WTC11 (cell line): ENCODE measurements at regions not wholly inside any gene's neighbourhood (a gene's known extent, or its start where the extent isn't known, plus 50 kb on each side); places are given as distances from the start of the nearest gene placed in this dataset.

Source experiments
- CREM ChIP-seq: sonication (generic); formaldehyde crosslinking; IDR thresholded peaks from 2 replicates; pipeline ENCODE4 v1.8.1; 2022; ENCODE audit warnings: mild to moderate bottlenecking, missing genetic modification reagents, moderate library complexity
- FOXJ3 ChIP-seq: sonication (generic); formaldehyde crosslinking; IDR thresholded peaks from 2 replicates; pipeline ENCODE4 v1.9.0; 2021; ENCODE audit warnings: missing genetic modification reagents, mild to moderate bottlenecking, borderline replicate concordance
- FOXK1 ChIP-seq: sonication (generic); formaldehyde crosslinking; IDR thresholded peaks from 2 replicates; pipeline ENCODE4 v1.8.0; 2022; ENCODE audit warnings: mild to moderate bottlenecking, moderate library complexity, missing genetic modification reagents
- HMGA2 ChIP-seq: fragments of 250-450 bp; sonication (Bioruptor Pico); IDR thresholded peaks from 2 replicates; pipeline ENCODE4 v1.4.0; 2021; ENCODE audit warnings: mild to moderate bottlenecking, moderate library complexity
- NR2C2 ChIP-seq: sonication (generic); formaldehyde crosslinking; IDR thresholded peaks from 2 replicates; pipeline ENCODE4 v1.8.0; 2022; ENCODE audit warnings: mild to moderate bottlenecking, missing genetic modification reagents
- USF1 ChIP-seq: sonication (generic); formaldehyde crosslinking; IDR thresholded peaks from 2 replicates; pipeline ENCODE4 v1.8.0; 2022; ENCODE audit warnings: mild to moderate bottlenecking, missing genetic modification reagents
- ZBTB43 ChIP-seq: sonication (generic); formaldehyde crosslinking; IDR thresholded peaks from 2 replicates; pipeline ENCODE4 v1.8.1; 2023; ENCODE audit warnings: mild to moderate bottlenecking, missing genetic modification reagents
- ZNF263 ChIP-seq: sonication (generic); formaldehyde crosslinking; IDR thresholded peaks from 2 replicates; pipeline ENCODE4 v1.8.1; 2022; ENCODE audit warnings: low read depth, mild to moderate bottlenecking, moderate library complexity, missing genetic modification reagents
- ZNF317 ChIP-seq: sonication (generic); formaldehyde crosslinking; IDR thresholded peaks from 2 replicates; pipeline ENCODE4 v1.8.1; 2023; ENCODE audit warnings: low read depth, mild to moderate bottlenecking, moderate library complexity, missing genetic modification reagents, borderline replicate concordance
- ZSCAN18 ChIP-seq: fragments of 250-450 bp; sonication (Bioruptor Pico); IDR thresholded peaks from 2 replicates; pipeline ENCODE4 v2.1.2; 2022; ENCODE audit warnings: mild to moderate bottlenecking, moderate library complexity
- TF ChIP-seq, protein P1 (sequence below): fragments of 200-600 bp; IDR thresholded peaks from 2 replicates; pipeline ENCODE4 v1.8.0; 2022; ENCODE audit warnings: antibody characterized with exemption
- TF ChIP-seq, protein P2 (sequence below): sonication (generic); formaldehyde crosslinking; IDR thresholded peaks from 2 replicates; pipeline ENCODE4 v1.8.1; 2022; ENCODE audit warnings: mild to moderate bottlenecking, missing genetic modification reagents, moderate library complexity, borderline replicate concordance

DNA sequence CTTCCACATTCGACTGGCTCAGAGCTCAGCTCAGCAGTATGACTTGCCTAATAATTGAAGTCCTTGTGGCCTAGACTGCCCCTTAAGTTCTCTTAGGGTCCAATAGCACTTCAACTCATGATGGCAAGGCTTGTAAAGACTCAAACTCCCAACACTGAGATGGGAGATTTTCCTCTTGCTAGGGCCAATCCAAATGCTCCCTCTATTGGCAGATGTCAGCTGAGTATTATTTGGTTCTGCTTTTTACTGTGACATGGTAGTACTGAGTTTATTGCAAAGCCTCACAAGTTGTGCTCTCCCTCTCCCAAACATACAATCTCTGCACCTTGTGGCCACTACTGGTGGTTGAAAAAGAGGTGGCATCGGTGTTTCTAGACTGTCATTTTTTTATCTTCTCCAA lies 164.2 kb downstream of the ALG10 start:
- TF ChIP-seq ZNF263 (no peak), ZSCAN18 (CRISPR knock-in tag) (no peak), FOXJ3 (CRISPR knock-in tag) (no peak), CREM (no peak), ZBTB43 (no peak), HMGA2 (CRISPR knock-in tag) (no peak), ZNF317 (CRISPR knock-in tag) (no peak), USF1 (no peak), FOXK1 (CRISPR knock-in tag) (no peak), NR2C2 (CRISPR knock-in tag) (no peak)
- TF ChIP-seq, protein P1, sequence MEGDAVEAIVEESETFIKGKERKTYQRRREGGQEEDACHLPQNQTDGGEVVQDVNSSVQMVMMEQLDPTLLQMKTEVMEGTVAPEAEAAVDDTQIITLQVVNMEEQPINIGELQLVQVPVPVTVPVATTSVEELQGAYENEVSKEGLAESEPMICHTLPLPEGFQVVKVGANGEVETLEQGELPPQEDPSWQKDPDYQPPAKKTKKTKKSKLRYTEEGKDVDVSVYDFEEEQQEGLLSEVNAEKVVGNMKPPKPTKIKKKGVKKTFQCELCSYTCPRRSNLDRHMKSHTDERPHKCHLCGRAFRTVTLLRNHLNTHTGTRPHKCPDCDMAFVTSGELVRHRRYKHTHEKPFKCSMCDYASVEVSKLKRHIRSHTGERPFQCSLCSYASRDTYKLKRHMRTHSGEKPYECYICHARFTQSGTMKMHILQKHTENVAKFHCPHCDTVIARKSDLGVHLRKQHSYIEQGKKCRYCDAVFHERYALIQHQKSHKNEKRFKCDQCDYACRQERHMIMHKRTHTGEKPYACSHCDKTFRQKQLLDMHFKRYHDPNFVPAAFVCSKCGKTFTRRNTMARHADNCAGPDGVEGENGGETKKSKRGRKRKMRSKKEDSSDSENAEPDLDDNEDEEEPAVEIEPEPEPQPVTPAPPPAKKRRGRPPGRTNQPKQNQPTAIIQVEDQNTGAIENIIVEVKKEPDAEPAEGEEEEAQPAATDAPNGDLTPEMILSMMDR: no peak
- TF ChIP-seq, protein P2, sequence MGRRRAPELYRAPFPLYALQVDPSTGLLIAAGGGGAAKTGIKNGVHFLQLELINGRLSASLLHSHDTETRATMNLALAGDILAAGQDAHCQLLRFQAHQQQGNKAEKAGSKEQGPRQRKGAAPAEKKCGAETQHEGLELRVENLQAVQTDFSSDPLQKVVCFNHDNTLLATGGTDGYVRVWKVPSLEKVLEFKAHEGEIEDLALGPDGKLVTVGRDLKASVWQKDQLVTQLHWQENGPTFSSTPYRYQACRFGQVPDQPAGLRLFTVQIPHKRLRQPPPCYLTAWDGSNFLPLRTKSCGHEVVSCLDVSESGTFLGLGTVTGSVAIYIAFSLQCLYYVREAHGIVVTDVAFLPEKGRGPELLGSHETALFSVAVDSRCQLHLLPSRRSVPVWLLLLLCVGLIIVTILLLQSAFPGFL (CRISPR knock-in tag): no peak
